OCI-LY3 (cell line): ENCODE measurements at regions not wholly inside any gene's neighbourhood (a gene's known extent, or its start where the extent isn't known, plus 50 kb on each side); places are given as distances from the start of the nearest gene placed in this dataset.
"Not testable (repeated sequence)": the region's sequence is repeated elsewhere in the genome, so short reads cannot be mapped to it uniquely, and the experiment has no call there.

Experiments used
- H2AFZ ChIP-seq: fragments of 200-600, 300-600 bp; shearing (Covaris generic); 2 replicates; pipeline ENCODE4 v1.6.0; 2014; ENCODE audit warnings: antibody characterized with exemption, low read depth, low read length
- H3K27ac ChIP-seq: fragments of 200-600, 300-600 bp; sonication (generic); 2 replicates; pipeline ENCODE4 v1.5.1; 2014; ENCODE audit warnings: mild to moderate bottlenecking, low read length, moderate library complexity, mixed read lengths
- H3K27me3 ChIP-seq: fragments of 200-600, 300-600 bp; sonication (generic); 2 replicates; pipeline ENCODE4 v1.6.1; 2014; ENCODE audit warnings: low read depth, low read length, mixed read lengths
- H3K36me3 ChIP-seq: fragments of 200-600, 300-600 bp; sonication (generic); replicated peaks from 2 replicates; pipeline ENCODE3; 2014; ENCODE audit warnings: low read depth, low read length, mixed read lengths
- H3K4me1 ChIP-seq: fragments of 300-600, 200-600 bp; sonication (generic); 2 replicates; pipeline ENCODE4 v1.6.1; 2014; ENCODE audit warnings: low read length, mixed read lengths
- H3K4me2 ChIP-seq: fragments of 200-600, 300-600 bp; sonication (generic); 2 replicates; pipeline ENCODE4 v1.6.1; 2014; ENCODE audit warnings: low read length, mixed read lengths
- H3K4me3 ChIP-seq: fragments of 300-600, 200-600 bp; sonication (generic); 2 replicates; pipeline ENCODE4 v1.5.1; 2014; ENCODE audit warnings: antibody characterized with exemption, mild to moderate bottlenecking, low read length, moderate library complexity
- H3K79me2 ChIP-seq: fragments of 300-600, 200-600 bp; shearing (Covaris generic); 2 replicates; pipeline ENCODE4 v1.6.1; 2014; ENCODE audit warnings: mild to moderate bottlenecking, low read length, mixed read lengths
- H3K9ac ChIP-seq: fragments of 300-600, 200-600 bp; shearing (Covaris generic); 2 replicates; pipeline ENCODE4 v1.6.0; 2014; ENCODE audit warnings: mild to moderate bottlenecking, low read length, moderate library complexity
- H3K9me3 ChIP-seq: fragments of 200-600, 300-600 bp; shearing (Covaris generic); 2 replicates; pipeline ENCODE4 v1.6.1; 2014; ENCODE audit warnings: low read length, mixed read lengths; ENCODE audit not compliant: insufficient read depth
- H4K20me1 ChIP-seq: fragments of 200-600, 300-600 bp; sonication (generic); 2 replicates; pipeline ENCODE4 v1.6.1; 2016; ENCODE audit warnings: low read length, mixed read lengths; ENCODE audit not compliant: insufficient read depth
- EZH2phosphoT487 ChIP-seq: fragments of 200-600 bp; shearing (Covaris generic); IDR thresholded peaks from 2 replicates; pipeline ENCODE4 v1.6.1; 2018; ENCODE audit warnings: antibody characterized with exemption, mixed run types, low read depth
- TF ChIP-seq, protein P1 (sequence below): fragments of 200-600, 300-600 bp; sonication (generic); IDR thresholded peaks from 2 replicates; pipeline ENCODE4 v1.5.1; 2014; ENCODE audit warnings: antibody characterized with exemption, low read length, low read depth

GRCh38 chr2:56587456-56587855 is 403.7 kb downstream of the CCDC85A start:
- Histone ChIP-seq H3K27me3 (no peaks in the 10 kb centered on the region), H3K9me3 (no peaks in the 10 kb centered on the region), H3K27ac (no peak overlapping the region), H2AFZ (no peak overlapping the region), H3K4me3 (no peak overlapping the region), H3K4me2 (no peak overlapping the region), H3K9ac (no peak overlapping the region), H3K4me1 (no peaks in the 10 kb centered on the region), H4K20me1 (no peaks in the 10 kb centered on the region), H3K36me3 (no peaks in the 10 kb centered on the region), H3K79me2 (no peaks in the 10 kb centered on the region)
- TF ChIP-seq, protein P1, sequence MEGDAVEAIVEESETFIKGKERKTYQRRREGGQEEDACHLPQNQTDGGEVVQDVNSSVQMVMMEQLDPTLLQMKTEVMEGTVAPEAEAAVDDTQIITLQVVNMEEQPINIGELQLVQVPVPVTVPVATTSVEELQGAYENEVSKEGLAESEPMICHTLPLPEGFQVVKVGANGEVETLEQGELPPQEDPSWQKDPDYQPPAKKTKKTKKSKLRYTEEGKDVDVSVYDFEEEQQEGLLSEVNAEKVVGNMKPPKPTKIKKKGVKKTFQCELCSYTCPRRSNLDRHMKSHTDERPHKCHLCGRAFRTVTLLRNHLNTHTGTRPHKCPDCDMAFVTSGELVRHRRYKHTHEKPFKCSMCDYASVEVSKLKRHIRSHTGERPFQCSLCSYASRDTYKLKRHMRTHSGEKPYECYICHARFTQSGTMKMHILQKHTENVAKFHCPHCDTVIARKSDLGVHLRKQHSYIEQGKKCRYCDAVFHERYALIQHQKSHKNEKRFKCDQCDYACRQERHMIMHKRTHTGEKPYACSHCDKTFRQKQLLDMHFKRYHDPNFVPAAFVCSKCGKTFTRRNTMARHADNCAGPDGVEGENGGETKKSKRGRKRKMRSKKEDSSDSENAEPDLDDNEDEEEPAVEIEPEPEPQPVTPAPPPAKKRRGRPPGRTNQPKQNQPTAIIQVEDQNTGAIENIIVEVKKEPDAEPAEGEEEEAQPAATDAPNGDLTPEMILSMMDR: no peak
- TF ChIP-seq EZH2phosphoT487: no peak

DNA sequence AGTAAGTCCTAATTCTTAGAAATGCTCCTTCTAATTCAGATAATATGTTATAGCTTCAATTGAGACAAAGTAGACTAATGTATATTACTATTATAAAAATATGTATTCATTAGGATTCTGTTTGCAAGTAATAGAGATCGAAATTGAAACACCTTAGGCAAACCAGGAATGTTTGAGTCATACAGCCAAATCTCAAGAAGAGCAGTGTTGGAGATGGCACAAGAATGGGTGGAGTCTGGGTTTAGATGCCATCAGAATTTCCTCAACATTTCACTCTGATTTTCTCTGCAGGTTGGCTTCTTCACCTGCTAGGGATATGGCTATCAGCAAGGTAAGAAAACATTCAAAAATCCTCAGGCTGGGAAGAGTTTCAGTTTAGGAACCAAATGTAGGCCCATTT is 405.4 kb downstream of the CCDC85A start:
- no peak overlapping the region for H3K4me2 ChIP-seq
- H2AFZ ChIP-seq: no peak overlapping the region
- no peak overlapping the region for H3K9ac ChIP-seq
- peaks cover 2% of the 10 kb centered on the region; the same call in 1 of the 2 replicates for H3K4me1 ChIP-seq
- H3K36me3 ChIP-seq: no peaks in the 10 kb centered on the region
- no peaks in the 10 kb centered on the region for H3K79me2 ChIP-seq
- H3K9me3 ChIP-seq: no peaks in the 10 kb centered on the region
- no peaks in the 10 kb centered on the region for H4K20me1 ChIP-seq
- H3K27me3 ChIP-seq: no peaks in the 10 kb centered on the region
- H3K27ac ChIP-seq: no peak overlapping the region
- TF ChIP-seq, protein P1: no peak
- TF ChIP-seq EZH2phosphoT487: no peak
- no peak overlapping the region for H3K4me3 ChIP-seq

DNA sequence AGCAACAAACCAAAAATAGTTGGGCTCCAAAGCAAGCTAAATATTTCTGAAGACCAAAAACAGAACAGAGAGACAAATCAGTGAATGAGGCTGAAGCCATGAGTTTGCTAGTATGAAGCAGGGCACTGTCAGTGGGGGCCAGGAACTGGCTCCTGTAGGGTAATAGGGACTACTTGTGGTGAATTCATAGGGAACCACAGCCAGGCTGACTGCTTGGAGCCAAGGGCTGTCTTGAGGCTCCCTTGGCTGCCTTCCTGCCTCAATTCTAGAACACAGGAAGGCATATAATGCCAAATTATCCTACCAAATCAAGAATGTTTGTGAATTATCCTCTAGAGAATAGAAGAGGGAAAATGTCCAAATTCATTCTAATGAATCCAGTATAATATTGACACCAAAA is 406.0 kb downstream of the CCDC85A start:
- TF ChIP-seq, protein P1: no peak
- TF ChIP-seq EZH2phosphoT487: no peak
- H3K27me3 ChIP-seq: no peaks in the 10 kb centered on the region
- no peak overlapping the region for H3K4me2 ChIP-seq
- peaks cover 2% of the 10 kb centered on the region; the same call in 1 of the 2 replicates for H3K4me1 ChIP-seq
- no peak overlapping the region for H3K27ac ChIP-seq
- no peak overlapping the region for H2AFZ ChIP-seq
- no peaks in the 10 kb centered on the region for H3K36me3 ChIP-seq
- H4K20me1 ChIP-seq: no peaks in the 10 kb centered on the region
- no peak overlapping the region for H3K4me3 ChIP-seq
- H3K9me3 ChIP-seq: no peaks in the 10 kb centered on the region
- H3K9ac ChIP-seq: no peak overlapping the region
- H3K79me2 ChIP-seq: no peaks in the 10 kb centered on the region

DNA sequence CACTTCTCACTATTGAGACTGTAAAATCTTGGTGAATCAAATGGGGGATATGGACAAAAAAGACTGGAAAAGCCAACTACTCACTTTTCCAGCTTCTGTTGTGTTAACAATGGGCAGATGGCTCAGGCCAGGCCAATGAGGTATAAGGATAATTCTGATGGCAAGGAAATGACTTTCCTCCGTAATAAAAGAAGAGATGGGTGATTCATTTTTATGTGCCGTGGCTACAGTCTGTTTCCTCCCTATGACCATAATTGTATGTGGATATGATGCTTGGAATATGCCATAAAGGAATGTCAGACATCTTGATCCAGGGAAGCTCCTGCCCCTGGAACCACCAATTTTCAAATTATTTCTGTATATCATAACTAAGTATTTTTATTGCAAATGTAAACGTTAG is 406.8 kb downstream of the CCDC85A start:
- H3K9me3 ChIP-seq: no peaks in the 10 kb centered on the region
- no peaks in the 10 kb centered on the region for H3K27me3 ChIP-seq
- H3K36me3 ChIP-seq: no peaks in the 10 kb centered on the region
- no peaks in the 10 kb centered on the region for H3K79me2 ChIP-seq
- no peaks in the 10 kb centered on the region for H4K20me1 ChIP-seq
- H3K27ac ChIP-seq: no peak overlapping the region
- H3K4me2 ChIP-seq: no peak overlapping the region
- H3K4me3 ChIP-seq: no peak overlapping the region
- TF ChIP-seq EZH2phosphoT487: no peak
- TF ChIP-seq, protein P1: no peak
- no peak overlapping the region for H3K9ac ChIP-seq
- no peak overlapping the region for H2AFZ ChIP-seq
- H3K4me1 ChIP-seq: peaks cover 2% of the 10 kb centered on the region; the same call in 1 of the 2 replicates

DNA sequence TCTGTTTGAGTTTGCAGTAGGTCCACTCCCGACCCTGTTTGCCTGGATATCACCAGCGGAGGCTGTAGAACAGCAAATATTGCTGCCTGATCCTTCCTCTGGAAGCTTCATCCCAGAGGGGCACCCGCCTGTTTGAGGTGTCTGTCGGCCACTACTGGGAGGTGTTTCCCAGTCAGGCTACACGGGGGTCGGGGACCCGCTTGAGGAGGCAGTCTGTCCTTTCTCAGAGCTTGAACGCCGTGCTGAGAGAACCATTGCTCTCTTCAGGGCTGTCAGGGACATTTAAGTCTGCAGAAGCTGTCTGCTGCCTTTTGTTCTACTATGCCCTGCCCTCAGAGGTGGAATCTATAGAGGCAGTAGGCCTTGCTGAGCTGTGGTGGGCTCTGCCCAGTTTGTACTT is 422.3 kb downstream of the CCDC85A start:
- H3K9me3 ChIP-seq, H2AFZ ChIP-seq: not testable (repeated sequence)

More for the DNA sequence above, 422.3 kb downstream of the CCDC85A start:
- H3K36me3 ChIP-seq, H3K4me1 ChIP-seq, H3K4me2 ChIP-seq, H3K9ac ChIP-seq, H3K27me3 ChIP-seq, H4K20me1 ChIP-seq, H3K27ac ChIP-seq, H3K79me2 ChIP-seq, H3K4me3 ChIP-seq: not testable (repeated sequence)
